ENCODE measurements at regions not wholly inside any gene's neighbourhood (a gene's known extent, or its start where the extent isn't known, plus 50 kb on each side); places are given as distances from the start of the nearest gene placed in this dataset.

DNA sequence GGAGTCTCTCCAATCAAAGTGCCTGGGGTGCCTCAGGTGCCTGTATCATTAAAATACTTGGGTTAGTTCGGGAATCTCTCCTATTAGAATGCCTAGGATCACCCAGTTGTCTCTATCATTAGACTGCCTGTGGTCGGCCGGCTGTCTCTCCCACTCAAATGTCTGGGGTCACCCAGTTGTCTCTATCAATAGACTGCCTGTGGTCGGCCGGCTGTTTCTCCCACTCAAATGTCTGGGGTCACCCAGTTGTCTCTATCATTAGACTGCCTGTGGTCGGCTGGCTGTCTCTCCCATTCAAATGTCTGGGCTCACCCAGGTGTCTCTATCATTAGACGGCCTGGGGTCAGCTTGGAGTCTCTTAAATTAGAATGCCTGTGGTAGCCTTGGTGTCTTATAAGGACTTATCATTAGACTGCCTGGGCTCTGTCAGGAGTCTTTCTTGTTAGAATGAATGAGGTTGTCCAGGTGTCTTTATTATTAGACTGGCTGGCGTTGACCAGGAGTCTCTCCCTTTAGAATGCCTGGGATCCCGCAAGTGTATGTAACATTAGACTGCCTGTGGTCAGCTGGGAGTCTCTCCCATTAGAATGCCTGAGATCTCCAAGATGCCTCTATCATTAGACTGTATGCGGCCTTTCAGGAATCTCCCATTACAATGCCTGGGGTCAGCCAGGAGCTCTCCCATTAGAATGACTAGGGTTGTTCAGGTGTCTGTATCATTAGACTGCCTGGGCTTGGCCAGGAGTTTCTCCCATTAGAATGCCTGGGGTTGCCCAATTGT lies 1555.5 kb downstream of the UQCRFS1 start (continued):
- TF ChIP-seq, protein P1, sequence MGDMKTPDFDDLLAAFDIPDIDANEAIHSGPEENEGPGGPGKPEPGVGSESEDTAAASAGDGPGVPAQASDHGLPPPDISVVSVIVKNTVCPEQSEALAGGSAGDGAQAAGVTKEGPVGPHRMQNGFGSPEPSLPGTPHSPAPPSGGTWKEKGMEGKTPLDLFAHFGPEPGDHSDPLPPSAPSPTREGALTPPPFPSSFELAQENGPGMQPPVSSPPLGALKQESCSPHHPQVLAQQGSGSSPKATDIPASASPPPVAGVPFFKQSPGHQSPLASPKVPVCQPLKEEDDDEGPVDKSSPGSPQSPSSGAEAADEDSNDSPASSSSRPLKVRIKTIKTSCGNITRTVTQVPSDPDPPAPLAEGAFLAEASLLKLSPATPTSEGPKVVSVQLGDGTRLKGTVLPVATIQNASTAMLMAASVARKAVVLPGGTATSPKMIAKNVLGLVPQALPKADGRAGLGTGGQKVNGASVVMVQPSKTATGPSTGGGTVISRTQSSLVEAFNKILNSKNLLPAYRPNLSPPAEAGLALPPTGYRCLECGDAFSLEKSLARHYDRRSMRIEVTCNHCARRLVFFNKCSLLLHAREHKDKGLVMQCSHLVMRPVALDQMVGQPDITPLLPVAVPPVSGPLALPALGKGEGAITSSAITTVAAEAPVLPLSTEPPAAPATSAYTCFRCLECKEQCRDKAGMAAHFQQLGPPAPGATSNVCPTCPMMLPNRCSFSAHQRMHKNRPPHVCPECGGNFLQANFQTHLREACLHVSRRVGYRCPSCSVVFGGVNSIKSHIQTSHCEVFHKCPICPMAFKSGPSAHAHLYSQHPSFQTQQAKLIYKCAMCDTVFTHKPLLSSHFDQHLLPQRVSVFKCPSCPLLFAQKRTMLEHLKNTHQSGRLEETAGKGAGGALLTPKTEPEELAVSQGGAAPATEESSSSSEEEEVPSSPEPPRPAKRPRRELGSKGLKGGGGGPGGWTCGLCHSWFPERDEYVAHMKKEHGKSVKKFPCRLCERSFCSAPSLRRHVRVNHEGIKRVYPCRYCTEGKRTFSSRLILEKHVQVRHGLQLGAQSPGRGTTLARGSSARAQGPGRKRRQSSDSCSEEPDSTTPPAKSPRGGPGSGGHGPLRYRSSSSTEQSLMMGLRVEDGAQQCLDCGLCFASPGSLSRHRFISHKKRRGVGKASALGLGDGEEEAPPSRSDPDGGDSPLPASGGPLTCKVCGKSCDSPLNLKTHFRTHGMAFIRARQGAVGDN (IDR thresholded peaks at IDR 0.05): no peak
- TF ChIP-seq NR2F1 (conservative IDR thresholded peaks at IDR 0.05) (no peak), NRF1 (conservative IDR thresholded peaks at IDR 0.05; ENCODE audit: low read depth, low read length) (no peak), GATAD2B (conservative IDR thresholded peaks at IDR 0.05; ENCODE audit: low read depth) (no peak)

- no peak overlapping the region for H2AFZ ChIP-seq (ENCODE audit: control insufficient read depth, low read depth, low read length)
- no peaks in the 10 kb centered on the region for H3K79me2 ChIP-seq (ENCODE audit: control insufficient read depth, insufficient read depth, low read length)
- in situ Hi-C loops (cut with MboI) (no loop called here), intact Hi-C loops (cut with micrococcal nuclease; ENCODE audit: unreplicated experiment) (no loop called here)
- WGBS (ENCODE audit: insufficient coverage, insufficient replicate concordance, low lambda C conversion rate, missing lambda C conversion rate): 37% methylated on average over 8 of the region's 8 CpGs
- no peak overlapping the region for H3K9ac ChIP-seq (ENCODE audit: control insufficient read depth, insufficient read depth, low read length)
- no peak overlapping the region for H3K27ac ChIP-seq (ENCODE audit: control insufficient read depth, insufficient read depth)
- H3K4me2 ChIP-seq (ENCODE audit: control insufficient read depth, insufficient read depth): no peak overlapping the region
- H3K36me3 ChIP-seq (ENCODE audit: control insufficient read depth in 2 of 2, insufficient read depth in 2 of 2, low read length in 1 of 2): no peaks in the 10 kb centered on the region
- ChIA-PET SMC1A (ENCODE audit: uncharacterized antibody, unreplicated experiment) (no interaction called here), CTCF (no interaction called here), POLR2A (no interaction called here), RAD21 (ENCODE audit: unreplicated experiment) (no interaction called here)
- no peak for ATAC-seq
- H3K9me3 ChIP-seq (replicated peaks; ENCODE audit: control insufficient read depth, insufficient read depth, low read length): no peaks in the 10 kb centered on the region; the same call in 2 of the 3 replicates
- H3K27me3 ChIP-seq (replicated peaks in 1 of 2; ENCODE audit: control insufficient read depth in 2 of 2, insufficient read depth in 2 of 2, low read length in 1 of 2): no peaks in the 10 kb centered on the region
- FAIRE-seq: no peak
- H3K4me1 ChIP-seq (ENCODE audit: control insufficient read depth, insufficient read depth, low read length): no peaks in the 10 kb centered on the region
- H4K20me1 ChIP-seq (ENCODE audit: control insufficient read depth, insufficient read depth): no peaks in the 10 kb centered on the region
- no peak for DNase-seq (ENCODE audit: low read depth, low spot score)
- BruUV-seq (replicated peaks): no TSS peak
- H3K4me3 ChIP-seq: no peak overlapping the region
- TF ChIP-seq ASH2L (IDR thresholded peaks at IDR 0.05; ENCODE audit: borderline replicate concordance, low read depth) (no peak), IRF4 (IDR thresholded peaks at IDR 0.05; ENCODE audit: low read depth, low read length) (no peak), ZNF622 (IDR thresholded peaks at IDR 0.05) (no peak), GABPA (IDR thresholded peaks at IDR 0.05; ENCODE audit: low read depth) (no peak), POLR2AphosphoS5 (IDR thresholded peaks at IDR 0.05; ENCODE audit: low read length) (no peak), CTCF (IDR thresholded peaks at IDR 0.05 in 2 of 3, conservative IDR thresholded peaks at IDR 0.05 in 1 of 3; ENCODE audit: control insufficient read depth in 2 of 3, extremely low read depth in 1 of 3, insufficient read depth in 1 of 3, low read depth in 3 of 3, low read length in 3 of 3) (no peak), PKNOX1 (IDR thresholded peaks at IDR 0.05) (no peak)
- TF ChIP-seq, protein P2, sequence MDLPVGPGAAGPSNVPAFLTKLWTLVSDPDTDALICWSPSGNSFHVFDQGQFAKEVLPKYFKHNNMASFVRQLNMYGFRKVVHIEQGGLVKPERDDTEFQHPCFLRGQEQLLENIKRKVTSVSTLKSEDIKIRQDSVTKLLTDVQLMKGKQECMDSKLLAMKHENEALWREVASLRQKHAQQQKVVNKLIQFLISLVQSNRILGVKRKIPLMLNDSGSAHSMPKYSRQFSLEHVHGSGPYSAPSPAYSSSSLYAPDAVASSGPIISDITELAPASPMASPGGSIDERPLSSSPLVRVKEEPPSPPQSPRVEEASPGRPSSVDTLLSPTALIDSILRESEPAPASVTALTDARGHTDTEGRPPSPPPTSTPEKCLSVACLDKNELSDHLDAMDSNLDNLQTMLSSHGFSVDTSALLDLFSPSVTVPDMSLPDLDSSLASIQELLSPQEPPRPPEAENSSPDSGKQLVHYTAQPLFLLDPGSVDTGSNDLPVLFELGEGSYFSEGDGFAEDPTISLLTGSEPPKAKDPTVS (IDR thresholded peaks at IDR 0.05; ENCODE audit: low read depth, low read length): no peak
Observed at GRCh38 chr19:27654266-27654990, 1558.5 kb downstream of the UQCRFS1 start.
